Right lobe of liver (tissue), 4 donors: ENCODE measurements at regions not wholly inside any gene's neighbourhood (a gene's known extent, or its start where the extent isn't known, plus 50 kb on each side); places are given as distances from the start of the nearest gene placed in this dataset.

ENCODE experiments used
- POLR2A ChIP-seq: fragments of 450-650 bp; IDR thresholded peaks from one replicate; pipeline ENCODE4 v1.6.1; 2017; ENCODE audit warnings: antibody characterized with exemption, mild to moderate bottlenecking
- TF ChIP-seq, protein P1 (sequence below), 4 donors: fragments of 200-600 bp in 3 of 4; fragments of 450-650 bp in 1 of 4; IDR thresholded peaks; one replicate each; pipeline versions ENCODE4 v1.5.1 to v1.8.0; 2016 to 2022; ENCODE audit warnings: antibody characterized with exemption in 4 of 4, mild to moderate bottlenecking in 2 of 4
- donor health status: DM: no; HTN: no; CAD: no.
- donor health status: DM: no; HTN: no; CAD: no.
- donor health status: DM: no; HTN: yes; CAD: no.

DNA sequence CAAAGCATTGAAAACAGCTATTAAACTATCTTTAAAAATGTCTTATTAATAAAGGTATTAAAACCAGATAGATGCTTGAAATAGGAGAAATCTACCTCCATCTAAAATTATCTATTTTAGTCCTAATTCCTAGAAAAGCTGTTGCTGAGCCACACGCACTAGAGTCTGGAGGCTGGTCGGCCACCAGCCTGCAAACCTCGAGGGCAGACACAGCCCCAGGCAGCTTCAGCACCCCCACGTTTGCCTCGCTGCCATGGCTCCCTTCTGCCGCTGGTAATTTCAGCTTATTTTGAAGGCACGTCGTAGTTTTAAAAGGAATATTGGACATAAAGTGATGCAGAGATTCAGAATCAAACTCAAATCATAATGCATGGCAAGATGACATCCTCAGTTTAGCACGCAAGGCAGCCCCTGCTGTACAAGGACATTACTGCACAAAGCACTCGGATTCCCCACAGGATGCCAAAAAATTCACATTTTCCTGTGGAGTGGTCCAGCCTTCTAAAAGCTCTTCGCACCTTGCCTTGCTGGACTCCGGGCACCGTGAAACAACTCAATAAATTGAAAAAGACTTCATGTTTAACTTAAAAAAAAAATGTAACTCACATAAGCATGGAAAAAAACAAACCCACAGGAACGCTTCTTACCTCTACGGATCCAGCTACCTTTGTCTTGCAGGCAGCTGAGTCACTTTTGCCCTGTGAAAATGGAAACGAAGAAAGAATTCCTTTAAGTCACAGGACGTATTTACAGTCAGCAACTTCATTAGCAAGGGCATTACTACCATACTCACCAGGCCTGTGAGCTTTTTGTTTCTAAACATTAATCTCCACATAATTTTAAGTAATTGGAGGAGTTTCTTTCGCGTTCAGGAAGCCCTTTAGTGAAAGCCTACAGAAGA lies 143.4 kb upstream of the RPS6KA2 start:
- TF ChIP-seq, protein P1, sequence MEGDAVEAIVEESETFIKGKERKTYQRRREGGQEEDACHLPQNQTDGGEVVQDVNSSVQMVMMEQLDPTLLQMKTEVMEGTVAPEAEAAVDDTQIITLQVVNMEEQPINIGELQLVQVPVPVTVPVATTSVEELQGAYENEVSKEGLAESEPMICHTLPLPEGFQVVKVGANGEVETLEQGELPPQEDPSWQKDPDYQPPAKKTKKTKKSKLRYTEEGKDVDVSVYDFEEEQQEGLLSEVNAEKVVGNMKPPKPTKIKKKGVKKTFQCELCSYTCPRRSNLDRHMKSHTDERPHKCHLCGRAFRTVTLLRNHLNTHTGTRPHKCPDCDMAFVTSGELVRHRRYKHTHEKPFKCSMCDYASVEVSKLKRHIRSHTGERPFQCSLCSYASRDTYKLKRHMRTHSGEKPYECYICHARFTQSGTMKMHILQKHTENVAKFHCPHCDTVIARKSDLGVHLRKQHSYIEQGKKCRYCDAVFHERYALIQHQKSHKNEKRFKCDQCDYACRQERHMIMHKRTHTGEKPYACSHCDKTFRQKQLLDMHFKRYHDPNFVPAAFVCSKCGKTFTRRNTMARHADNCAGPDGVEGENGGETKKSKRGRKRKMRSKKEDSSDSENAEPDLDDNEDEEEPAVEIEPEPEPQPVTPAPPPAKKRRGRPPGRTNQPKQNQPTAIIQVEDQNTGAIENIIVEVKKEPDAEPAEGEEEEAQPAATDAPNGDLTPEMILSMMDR (IDR thresholded peaks at IDR 0.05): no peak
- no peak for TF ChIP-seq POLR2A
